GM12874 (cell line): ENCODE measurements at regions not wholly inside any gene's neighbourhood (a gene's known extent, or its start where the extent isn't known, plus 50 kb on each side); places are given as distances from the start of the nearest gene placed in this dataset.

ENCODE experiments used
- CTCF ChIP-seq: IDR thresholded peaks from 2 replicates; pipeline ENCODE4 v1.5.1; 2011; ENCODE audit warnings: low read depth, mild to moderate bottlenecking, control low read depth, low read length, moderate library complexity; ENCODE audit not compliant: insufficient read depth

DNA sequence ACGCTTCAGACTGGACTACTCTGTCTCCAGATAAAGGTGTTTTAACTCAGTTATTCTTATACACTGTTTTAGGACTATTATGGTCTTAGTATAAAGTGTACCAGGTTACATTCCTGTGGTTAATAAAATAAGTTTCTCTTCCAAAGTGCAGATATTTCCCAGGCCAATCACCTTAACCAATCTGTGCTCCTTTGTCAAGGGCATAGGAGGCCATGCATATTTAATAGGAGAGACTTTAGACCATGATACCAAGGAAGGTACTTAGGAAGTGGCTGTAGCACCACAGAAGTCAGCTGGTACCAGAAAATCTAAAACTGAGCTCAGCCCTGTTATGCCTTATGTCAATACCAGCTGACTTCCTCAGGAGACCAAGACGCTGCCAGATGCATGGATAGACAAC lies 226.5 kb upstream of the TMEM72 start:
- no peak for TF ChIP-seq CTCF

DNA sequence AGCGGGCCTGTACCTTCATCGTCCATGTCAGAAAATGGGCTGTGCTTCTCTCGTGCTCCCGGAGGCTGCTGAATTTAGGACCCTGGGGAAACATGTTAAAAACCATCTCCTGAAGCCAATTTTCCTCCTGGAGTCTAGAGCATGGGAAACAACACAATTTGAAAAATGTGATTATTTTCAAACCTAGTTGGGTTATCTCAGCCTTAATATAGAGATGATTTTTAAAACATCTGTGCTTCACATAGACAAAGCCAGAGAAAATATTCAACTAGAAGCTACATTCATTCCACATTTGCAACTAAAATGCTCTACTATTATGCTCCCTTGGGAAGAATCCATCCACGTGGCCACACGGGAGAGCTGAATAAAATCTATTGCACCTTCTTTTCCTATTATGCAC lies 225.9 kb upstream of the TMEM72 start:
- no peak for TF ChIP-seq CTCF

DNA sequence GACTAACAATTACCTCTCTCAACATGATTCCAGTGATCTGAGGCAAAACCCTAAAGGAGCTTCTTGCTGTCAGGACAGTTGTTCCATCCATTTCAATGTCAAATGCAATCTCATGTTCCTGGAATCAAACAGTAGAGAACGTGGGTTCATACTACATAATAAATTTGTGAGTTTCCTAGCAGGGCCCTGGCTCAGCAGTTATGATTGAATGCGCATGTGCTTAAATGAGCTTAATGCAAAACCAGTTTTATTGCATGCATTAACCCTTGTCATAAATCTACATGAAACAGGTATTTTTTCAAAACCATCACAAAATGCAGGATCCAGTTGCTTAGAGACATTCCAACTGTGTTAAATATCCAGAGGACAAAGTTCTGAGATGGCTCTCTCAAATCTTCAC lies 225.4 kb upstream of the TMEM72 start:
- no peak for TF ChIP-seq CTCF

- TF ChIP-seq CTCF: no peak
These were observed 221.8 kb upstream of the TMEM72 start for GRCh38 chr10:44689368-44689767.

GRCh38 chr10:44696496-44696895 lies 214.6 kb upstream of the TMEM72 start:
- TF ChIP-seq CTCF: no peak

DNA sequence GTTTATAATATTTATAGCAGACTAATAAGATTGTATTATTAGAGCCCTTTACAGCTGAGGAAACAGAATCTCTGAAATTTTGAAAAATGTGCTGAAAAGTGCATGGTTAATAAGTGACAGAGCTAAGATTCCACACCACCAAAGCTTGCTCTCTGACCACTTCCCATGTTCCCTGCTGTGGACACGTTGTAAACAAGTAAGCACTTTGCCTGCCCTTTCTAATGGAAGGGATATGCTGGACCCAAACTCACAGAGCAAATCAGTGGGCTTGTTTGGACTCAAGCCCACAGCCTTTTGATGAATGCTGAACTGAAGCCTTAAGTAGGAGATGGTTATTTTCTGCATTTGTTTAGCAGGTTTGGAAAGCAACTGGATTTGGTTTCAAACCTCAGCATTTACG lies 214.0 kb upstream of the TMEM72 start:
- TF ChIP-seq CTCF: no peak

DNA sequence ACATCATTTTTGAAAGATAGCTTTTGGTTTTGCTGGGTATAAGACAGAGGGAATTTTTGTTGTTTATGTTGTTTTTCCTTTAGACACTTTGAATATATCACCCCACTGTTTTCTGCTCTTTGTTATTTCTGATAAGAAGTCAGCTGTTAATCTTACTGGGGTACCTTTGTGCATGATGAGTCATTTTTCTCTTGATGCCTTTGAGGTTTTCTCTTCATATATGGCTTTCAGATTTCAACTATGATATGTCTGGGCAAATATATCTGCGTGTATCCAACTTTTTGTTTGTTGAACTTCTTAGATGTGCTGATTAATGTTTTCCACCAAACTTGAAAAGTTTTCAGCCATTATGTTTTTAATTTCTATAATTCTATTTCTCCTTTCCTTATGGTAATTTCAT lies 208.6 kb upstream of the TMEM72 start:
- TF ChIP-seq CTCF: no peak
